T-helper 17 cell (primary cell): ENCODE measurements at regions not wholly inside any gene's neighbourhood (a gene's known extent, or its start where the extent isn't known, plus 50 kb on each side); places are given as distances from the start of the nearest gene placed in this dataset.
"Not testable (repeated sequence)": the region's sequence is repeated elsewhere in the genome, so short reads cannot be mapped to it uniquely, and the experiment has no call there.

ENCODE experiments used
- ATAC-seq: fragments of 150-1000 bp; cut with Tn5 transposase; 2 replicates; pipeline ENCODE4 v1.10.0; 2021; ENCODE audit warnings: mild to moderate bottlenecking, moderate library complexity
- DNase-seq, 3 donors: peaks; one replicate each; pipeline versions ENCODE4 v3.0.0 to v3.0.0-alpha.2; 2020 to 2021
- H3K9me3 ChIP-seq: one replicate; pipeline ENCODE4 v1.7.0; 2013; ENCODE audit warnings: low read length, mild to moderate bottlenecking; ENCODE audit not compliant: control insufficient read depth, poor library complexity, severe bottlenecking
- H3K27ac Mint-ChIP-seq: one replicate; pipeline ENCODE4 v1.8.0; 2022; ENCODE audit warnings: mild to moderate bottlenecking, moderate library complexity, mixed read lengths
- H3K27me3 Mint-ChIP-seq: one replicate; pipeline ENCODE4 v1.8.0; 2022; ENCODE audit warnings: mixed read lengths
- H3K36me3 Mint-ChIP-seq: one replicate; pipeline ENCODE4 v1.8.0; 2022; ENCODE audit warnings: low read depth, mixed read lengths
- H3K4me1 Mint-ChIP-seq: one replicate; pipeline ENCODE4 v1.8.0; 2022; ENCODE audit warnings: mild to moderate bottlenecking, mixed read lengths
- H3K4me3 Mint-ChIP-seq: one replicate; pipeline ENCODE4 v1.8.0; 2022; ENCODE audit warnings: mild to moderate bottlenecking, moderate library complexity, mixed read lengths

DNA sequence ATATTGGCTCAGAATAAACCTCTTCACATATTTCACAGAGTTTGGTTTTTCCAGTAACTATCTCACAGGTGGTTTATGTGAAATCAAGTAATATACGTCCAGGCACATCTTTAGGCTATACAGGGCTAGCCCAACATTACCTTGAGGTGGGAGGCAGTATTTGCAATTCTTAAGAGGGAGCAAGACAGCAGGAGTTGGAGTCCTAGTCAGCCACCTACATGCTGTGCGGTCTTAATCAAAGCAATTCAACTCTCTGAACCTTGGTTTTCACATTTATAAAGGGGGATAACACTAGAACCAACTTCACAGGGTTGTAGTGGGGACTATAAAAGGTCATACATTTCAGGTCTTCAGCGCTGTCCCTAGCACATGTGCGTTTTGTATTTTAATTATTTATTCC, 73.5 kb upstream of the FICD start:
- DNase-seq (no peak), ATAC-seq (no peak)
- H3K9me3 ChIP-seq: no peaks in the 10 kb centered on the region
- H3K36me3 Mint-ChIP-seq: peaks cover 3% of the 10 kb centered on the region
- peaks cover 2% of the 10 kb centered on the region for H3K4me1 Mint-ChIP-seq
- H3K27me3 Mint-ChIP-seq: peaks cover 46% of the 10 kb centered on the region
- no peak overlapping the region for H3K27ac Mint-ChIP-seq
- no peak overlapping the region for H3K4me3 Mint-ChIP-seq

- H3K36me3 Mint-ChIP-seq: peaks cover 3% of the 10 kb centered on the region
- H3K27me3 Mint-ChIP-seq: peaks cover 48% of the 10 kb centered on the region
- ATAC-seq (no peak), DNase-seq (no peak)
- H3K4me3 Mint-ChIP-seq: no peak overlapping the region
- H3K9me3 ChIP-seq: no peaks in the 10 kb centered on the region
- peaks cover 2% of the 10 kb centered on the region for H3K4me1 Mint-ChIP-seq
- H3K27ac Mint-ChIP-seq: no peak overlapping the region
These were observed 74.3 kb upstream of the FICD start for GRCh38 chr12:108440736-108441135.

GRCh38 chr12:108438667-108439066, 76.4 kb upstream of the FICD start:
- no peak for ATAC-seq
- peaks cover 39% of the 10 kb centered on the region for H3K27me3 Mint-ChIP-seq
- no peak for DNase-seq

GRCh38 chr12:108432423-108433121, 82.5 kb upstream of the FICD start:
- Mint-ChIP-seq H3K4me3 (no peak overlapping the region), H3K36me3 (no peaks in the 10 kb centered on the region), H3K4me1 (no peaks in the 10 kb centered on the region), H3K27ac (no peak overlapping the region), H3K27me3 (peaks cover 34% of the 10 kb centered on the region)
- H3K9me3 ChIP-seq: no peaks in the 10 kb centered on the region
- DNase-seq (no peak), ATAC-seq (no peak)

More at GRCh38 chr12:108438667-108439066, 76.4 kb upstream of the FICD start:
- H3K9me3 ChIP-seq: no peaks in the 10 kb centered on the region
- Mint-ChIP-seq H3K4me3 (no peak overlapping the region), H3K27ac (no peak overlapping the region), H3K4me1 (peaks cover 2% of the 10 kb centered on the region), H3K36me3 (peaks cover 3% of the 10 kb centered on the region)

- Mint-ChIP-seq H3K36me3 (no peaks in the 10 kb centered on the region), H3K27ac (no peak overlapping the region), H3K4me1 (no peaks in the 10 kb centered on the region), H3K4me3 (no peak overlapping the region), H3K27me3 (peaks cover 33% of the 10 kb centered on the region)
- DNase-seq (no peak), ATAC-seq (no peak)
- no peaks in the 10 kb centered on the region for H3K9me3 ChIP-seq
These were observed 84.2 kb upstream of the FICD start for GRCh38 chr12:108430926-108431325.

- no peak overlapping the region for H3K4me3 Mint-ChIP-seq
- peaks cover 2% of the 10 kb centered on the region for H3K4me1 Mint-ChIP-seq
- H3K9me3 ChIP-seq: no peaks in the 10 kb centered on the region
- no peak for DNase-seq
- H3K27me3 Mint-ChIP-seq: peaks cover 37% of the 10 kb centered on the region
- no peaks in the 10 kb centered on the region for H3K36me3 Mint-ChIP-seq
- H3K27ac Mint-ChIP-seq: no peak overlapping the region
- no peak for ATAC-seq
These were observed 84.8 kb upstream of the FICD start for GRCh38 chr12:108430245-108430644.

DNA sequence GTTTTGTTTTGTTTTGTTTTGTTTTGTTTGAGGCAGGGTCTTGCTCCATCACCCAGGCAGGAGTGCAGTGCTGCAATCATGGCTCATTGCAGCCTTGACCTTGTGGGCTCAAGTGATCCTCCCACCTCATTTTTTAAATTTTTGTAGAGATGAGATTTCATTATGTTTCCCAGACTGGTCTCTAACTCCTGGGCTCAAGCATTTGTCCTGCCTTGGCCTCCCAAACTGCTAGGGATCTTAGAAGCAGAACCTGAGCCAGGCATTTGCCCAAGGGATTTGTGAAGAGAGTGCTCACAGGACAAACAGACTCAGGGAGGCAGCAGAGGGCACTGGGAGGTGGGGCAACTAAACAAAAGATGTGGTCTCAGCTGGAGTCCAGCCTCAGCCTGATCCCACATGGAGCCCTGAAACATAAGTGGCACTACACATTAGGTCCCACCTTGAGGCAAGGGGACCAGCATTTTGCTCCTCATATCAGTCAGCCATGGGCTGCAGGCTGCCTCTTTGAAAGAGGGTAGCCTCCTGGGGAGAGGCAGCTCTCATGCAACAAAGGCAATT, 86.2 kb upstream of the CMKLR1 start:
- no peaks in the 10 kb centered on the region for H3K36me3 Mint-ChIP-seq
- no peak for ATAC-seq

DNA sequence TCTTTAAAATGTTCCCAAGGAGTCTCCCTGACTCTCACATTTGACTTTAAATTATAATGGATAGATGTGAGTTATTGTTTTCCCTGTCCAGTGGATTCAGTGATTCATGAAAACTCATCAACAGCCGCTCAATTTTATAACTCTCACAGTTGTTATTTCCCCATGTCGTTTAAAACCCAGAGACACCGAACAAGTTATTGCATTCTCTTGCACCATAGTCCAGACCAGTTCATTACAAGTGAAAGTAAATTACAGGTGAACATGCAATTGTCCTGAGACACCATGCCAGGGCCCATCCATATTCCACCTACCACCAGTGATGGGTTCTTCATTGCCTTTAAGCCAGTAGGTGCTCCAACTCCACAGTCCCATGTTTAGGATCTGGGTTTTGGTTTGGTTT, 85.7 kb upstream of the CMKLR1 start:
- Mint-ChIP-seq H3K27me3 (peaks cover 40% of the 10 kb centered on the region), H3K4me3 (no peak overlapping the region), H3K4me1 (peaks cover 2% of the 10 kb centered on the region), H3K36me3 (no peaks in the 10 kb centered on the region), H3K27ac (no peak overlapping the region)
- no peak for DNase-seq
- no peak for ATAC-seq
- H3K9me3 ChIP-seq: no peaks in the 10 kb centered on the region

More for the DNA sequence above, 86.2 kb upstream of the CMKLR1 start:
- H3K4me3 Mint-ChIP-seq: no peak overlapping the region
- no peak overlapping the region for H3K27ac Mint-ChIP-seq
- peaks cover 40% of the 10 kb centered on the region for H3K27me3 Mint-ChIP-seq
- peaks cover 2% of the 10 kb centered on the region for H3K4me1 Mint-ChIP-seq
- no peaks in the 10 kb centered on the region for H3K9me3 ChIP-seq
- no peak for DNase-seq

- Mint-ChIP-seq H3K4me1 (peaks cover 2% of the 10 kb centered on the region), H3K27ac (no peak overlapping the region), H3K36me3 (no peaks in the 10 kb centered on the region), H3K4me3 (no peak overlapping the region), H3K27me3 (peaks cover 40% of the 10 kb centered on the region)
- ATAC-seq (no peak), DNase-seq (no peak)
- no peaks in the 10 kb centered on the region for H3K9me3 ChIP-seq
These were observed 84.9 kb upstream of the CMKLR1 start for GRCh38 chr12:108424026-108424425.

DNA sequence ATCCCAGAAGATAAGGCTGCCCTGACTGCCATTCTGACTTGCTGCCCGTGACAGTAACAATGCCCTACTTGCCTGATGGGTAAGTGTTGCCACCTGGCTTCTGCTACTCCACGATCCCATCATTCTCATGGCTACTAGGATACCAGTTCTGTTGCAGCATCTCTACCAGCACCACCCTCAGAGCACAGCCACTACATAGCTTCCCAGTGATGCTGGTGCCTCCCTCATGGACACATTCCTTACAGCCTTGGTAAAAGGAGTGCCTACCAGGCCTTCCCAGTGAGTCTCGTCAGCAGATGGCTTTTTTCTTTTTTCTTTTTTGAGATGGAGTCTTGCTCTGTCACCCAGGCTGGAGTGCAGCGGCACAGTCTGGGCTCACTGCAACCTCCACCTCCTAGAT, 84.4 kb upstream of the CMKLR1 start:
- ATAC-seq: no peak
- H3K27ac Mint-ChIP-seq: no peak overlapping the region
- H3K27me3 Mint-ChIP-seq: peaks cover 39% of the 10 kb centered on the region
- no peak for DNase-seq
- H3K4me1 Mint-ChIP-seq: peaks cover 2% of the 10 kb centered on the region
- no peaks in the 10 kb centered on the region for H3K9me3 ChIP-seq
- H3K4me3 Mint-ChIP-seq: no peak overlapping the region
- no peaks in the 10 kb centered on the region for H3K36me3 Mint-ChIP-seq

DNA sequence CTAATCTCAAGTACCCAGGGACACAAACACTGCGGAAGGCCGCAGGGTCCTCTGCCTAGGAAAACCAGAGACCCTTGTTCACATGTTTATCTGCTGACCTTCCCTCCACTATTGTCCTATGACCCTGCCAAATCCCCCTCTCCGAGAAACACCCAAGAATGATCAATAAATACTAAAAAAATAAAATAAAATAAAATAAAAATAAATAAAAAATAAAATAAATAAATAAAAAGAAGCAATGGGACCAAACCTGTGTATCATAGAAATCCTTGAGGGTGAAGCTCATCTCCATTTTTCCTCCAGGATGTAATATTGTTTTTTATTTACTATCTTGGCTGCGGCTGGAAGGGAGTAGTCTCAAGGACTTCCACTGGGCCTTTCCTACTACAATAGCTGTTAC, 82.0 kb upstream of the CMKLR1 start:
- not testable (repeated sequence) for H3K4me3 Mint-ChIP-seq, DNase-seq, H3K36me3 Mint-ChIP-seq, H3K4me1 Mint-ChIP-seq, H3K9me3 ChIP-seq, ATAC-seq, H3K27ac Mint-ChIP-seq
- H3K27me3 Mint-ChIP-seq: peaks cover 20% of the 10 kb centered on the region

DNA sequence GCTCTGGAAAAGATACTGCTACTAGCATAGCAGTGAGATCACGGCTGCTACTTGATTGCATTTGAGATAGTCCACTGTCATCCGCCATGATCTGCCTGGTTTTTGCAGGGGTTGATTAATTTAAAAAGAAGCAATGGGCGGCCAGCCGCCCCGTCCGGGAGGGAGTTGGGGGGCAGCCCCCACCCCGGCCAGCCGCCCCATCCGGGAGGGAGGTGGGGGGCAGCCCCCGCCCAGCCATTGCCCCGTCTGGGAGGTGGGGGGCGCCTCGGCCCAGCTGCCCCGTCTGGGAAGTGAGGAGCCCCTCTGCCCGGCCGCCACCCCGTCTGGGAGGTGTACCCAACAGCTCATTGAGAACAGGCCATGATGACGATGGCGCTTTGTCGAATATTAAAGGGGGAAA, 81.3 kb upstream of the CMKLR1 start:
- H3K27me3 Mint-ChIP-seq: peaks cover 17% of the 10 kb centered on the region
- not testable (repeated sequence) for H3K4me1 Mint-ChIP-seq, H3K4me3 Mint-ChIP-seq, H3K9me3 ChIP-seq, H3K27ac Mint-ChIP-seq, DNase-seq, H3K36me3 Mint-ChIP-seq, ATAC-seq

GRCh38 chr12:108419949-108420348, 80.8 kb upstream of the CMKLR1 start:
- no peak for DNase-seq
- peak overlapping the region; percentile 48 for H3K27ac Mint-ChIP-seq
- no peak overlapping the region for H3K4me3 Mint-ChIP-seq
- H3K36me3 Mint-ChIP-seq: no peaks in the 10 kb centered on the region
- H3K9me3 ChIP-seq: no peaks in the 10 kb centered on the region
- no peaks in the 10 kb centered on the region for H3K4me1 Mint-ChIP-seq
- peaks cover 12% of the 10 kb centered on the region for H3K27me3 Mint-ChIP-seq
- ATAC-seq: no peak
